ENCODE measurements at regions not wholly inside any gene's neighbourhood (a gene's known extent, or its start where the extent isn't known, plus 50 kb on each side); places are given as distances from the start of the nearest gene placed in this dataset.

DNA sequence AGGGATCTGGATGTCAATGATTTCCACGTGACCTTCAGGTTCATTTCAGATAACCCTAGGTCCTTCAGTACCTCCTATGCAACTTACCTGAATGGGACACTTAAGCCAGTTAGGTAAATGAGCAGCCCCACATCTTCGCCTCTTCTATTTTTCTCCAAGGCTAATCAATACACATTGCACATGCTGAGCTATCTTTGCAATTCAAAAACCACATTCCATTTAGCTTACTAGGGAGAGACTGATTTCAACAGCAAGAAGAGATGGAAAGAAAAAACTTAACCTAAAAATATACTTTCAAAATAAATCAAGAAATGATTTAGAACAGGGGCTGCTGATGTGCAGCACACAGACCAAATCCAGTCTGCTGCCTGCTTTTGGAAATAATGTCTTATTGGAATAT is 81.8 kb upstream of the CDCA7L start:
- in situ Hi-C loops (cut with MboI; ENCODE audit: low pct_unique_long_range_greater_than_20kb, low sequenced_read_pairs, unreplicated experiment) = no loop called here
- no peak for DNase-seq (ENCODE audit: low spot score)
- TF ChIP-seq, protein P1, sequence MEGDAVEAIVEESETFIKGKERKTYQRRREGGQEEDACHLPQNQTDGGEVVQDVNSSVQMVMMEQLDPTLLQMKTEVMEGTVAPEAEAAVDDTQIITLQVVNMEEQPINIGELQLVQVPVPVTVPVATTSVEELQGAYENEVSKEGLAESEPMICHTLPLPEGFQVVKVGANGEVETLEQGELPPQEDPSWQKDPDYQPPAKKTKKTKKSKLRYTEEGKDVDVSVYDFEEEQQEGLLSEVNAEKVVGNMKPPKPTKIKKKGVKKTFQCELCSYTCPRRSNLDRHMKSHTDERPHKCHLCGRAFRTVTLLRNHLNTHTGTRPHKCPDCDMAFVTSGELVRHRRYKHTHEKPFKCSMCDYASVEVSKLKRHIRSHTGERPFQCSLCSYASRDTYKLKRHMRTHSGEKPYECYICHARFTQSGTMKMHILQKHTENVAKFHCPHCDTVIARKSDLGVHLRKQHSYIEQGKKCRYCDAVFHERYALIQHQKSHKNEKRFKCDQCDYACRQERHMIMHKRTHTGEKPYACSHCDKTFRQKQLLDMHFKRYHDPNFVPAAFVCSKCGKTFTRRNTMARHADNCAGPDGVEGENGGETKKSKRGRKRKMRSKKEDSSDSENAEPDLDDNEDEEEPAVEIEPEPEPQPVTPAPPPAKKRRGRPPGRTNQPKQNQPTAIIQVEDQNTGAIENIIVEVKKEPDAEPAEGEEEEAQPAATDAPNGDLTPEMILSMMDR (IDR thresholded peaks at IDR 0.05; ENCODE audit: extremely low read depth, insufficient read depth, missing control alignments) = no peak

DNA sequence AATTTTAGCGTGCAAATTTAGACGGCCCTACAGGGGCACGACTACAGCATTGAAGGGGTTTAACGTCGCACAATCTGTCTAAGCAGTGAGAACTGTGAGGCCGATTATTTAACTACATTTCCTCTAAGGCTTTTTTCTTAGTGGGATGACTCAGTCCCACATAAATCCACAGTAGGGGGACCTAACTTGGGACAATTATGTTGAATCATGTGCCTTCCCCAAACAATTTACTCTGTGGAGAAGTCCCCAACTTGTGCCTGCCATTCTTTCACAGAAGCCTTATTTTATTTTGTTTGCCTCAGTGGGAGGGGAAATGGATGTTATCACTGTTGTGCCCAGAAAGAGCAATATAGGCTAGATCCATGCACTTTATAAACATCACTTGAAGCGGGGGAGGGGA is 80.3 kb upstream of the CDCA7L start:
- DNase-seq (ENCODE audit: low spot score) = no peak
- in situ Hi-C loops (cut with MboI; ENCODE audit: low pct_unique_long_range_greater_than_20kb, low sequenced_read_pairs, unreplicated experiment) = no loop called here
- TF ChIP-seq, protein P1 (IDR thresholded peaks at IDR 0.05; ENCODE audit: extremely low read depth, insufficient read depth, missing control alignments) = no peak

DNA sequence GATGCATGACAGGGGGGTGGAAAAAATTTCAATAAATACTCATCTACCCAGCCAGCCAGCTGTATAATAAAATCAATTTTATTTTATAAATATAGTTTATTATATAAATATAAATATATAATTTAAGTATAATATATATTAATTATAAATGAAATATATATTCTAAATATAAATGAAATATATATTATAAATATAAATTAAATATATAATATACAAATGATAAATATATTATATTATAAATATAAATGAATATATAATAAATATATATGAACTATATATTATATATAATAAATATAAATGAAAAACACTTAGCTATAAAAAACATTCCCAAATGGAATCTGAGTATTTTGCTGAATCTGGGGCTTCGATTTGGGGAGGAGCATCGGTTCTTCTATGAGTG is 79.4 kb upstream of the CDCA7L start:
- no peak for DNase-seq (ENCODE audit: low spot score)
- TF ChIP-seq, protein P1 (IDR thresholded peaks at IDR 0.05; ENCODE audit: extremely low read depth, insufficient read depth, missing control alignments) = no peak
- in situ Hi-C loops (cut with MboI; ENCODE audit: low pct_unique_long_range_greater_than_20kb, low sequenced_read_pairs, unreplicated experiment) = no loop called here

DNA sequence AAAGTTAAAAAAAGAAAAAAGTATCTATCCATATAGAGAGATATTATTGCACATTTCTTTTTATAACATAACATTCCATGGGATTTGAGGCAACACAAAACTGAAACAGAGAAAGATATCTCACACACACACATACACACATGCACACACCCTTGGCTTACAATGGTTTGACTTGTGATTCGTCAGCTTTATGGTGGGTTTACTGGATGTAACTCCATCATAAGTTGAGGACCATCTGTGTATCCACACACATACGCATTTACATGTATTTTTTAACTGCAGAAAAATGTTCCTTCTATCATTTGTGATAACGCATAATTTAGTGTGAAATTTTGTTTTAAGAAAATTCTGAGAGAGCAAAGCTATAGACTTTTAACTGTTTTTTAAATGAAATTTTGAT is 74.2 kb upstream of the CDCA7L start:
- in situ Hi-C loops (cut with MboI; ENCODE audit: low pct_unique_long_range_greater_than_20kb, low sequenced_read_pairs, unreplicated experiment) = loop anchor here (25.0 kb wide), 1 partner anchor 758 kb away; no protein-coding TSS in a partner anchor
- TF ChIP-seq, protein P1 (IDR thresholded peaks at IDR 0.05; ENCODE audit: extremely low read depth, insufficient read depth, missing control alignments) = no peak
- no peak for DNase-seq (ENCODE audit: low spot score)

DNA sequence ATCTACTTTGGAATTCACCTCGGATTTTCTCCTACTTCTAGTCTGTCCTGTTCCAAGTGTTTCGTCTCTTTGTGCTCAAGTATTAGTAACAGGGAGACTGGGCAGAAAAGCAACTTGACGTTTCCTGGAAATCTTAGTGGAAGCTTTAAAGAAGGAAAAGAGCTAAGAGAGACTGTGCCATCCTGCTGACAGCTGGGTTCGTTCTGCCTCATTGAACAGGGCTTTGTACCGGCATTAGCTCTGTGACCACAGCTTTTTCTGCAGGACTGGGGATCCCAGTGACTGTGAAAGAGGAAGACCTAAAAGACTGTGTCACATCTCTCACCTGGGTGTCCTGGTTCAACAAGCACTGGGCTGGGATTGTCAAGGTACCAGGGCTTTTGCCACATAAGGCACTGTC is 70.8 kb upstream of the CDCA7L start:
- DNase-seq (ENCODE audit: low spot score) = no peak
- in situ Hi-C loops (cut with MboI; ENCODE audit: low pct_unique_long_range_greater_than_20kb, low sequenced_read_pairs, unreplicated experiment) = loop anchor here (25.0 kb wide), 1 partner anchor 754 kb away; no protein-coding TSS in a partner anchor
- TF ChIP-seq, protein P1 (IDR thresholded peaks at IDR 0.05; ENCODE audit: extremely low read depth, insufficient read depth, missing control alignments) = no peak

DNA sequence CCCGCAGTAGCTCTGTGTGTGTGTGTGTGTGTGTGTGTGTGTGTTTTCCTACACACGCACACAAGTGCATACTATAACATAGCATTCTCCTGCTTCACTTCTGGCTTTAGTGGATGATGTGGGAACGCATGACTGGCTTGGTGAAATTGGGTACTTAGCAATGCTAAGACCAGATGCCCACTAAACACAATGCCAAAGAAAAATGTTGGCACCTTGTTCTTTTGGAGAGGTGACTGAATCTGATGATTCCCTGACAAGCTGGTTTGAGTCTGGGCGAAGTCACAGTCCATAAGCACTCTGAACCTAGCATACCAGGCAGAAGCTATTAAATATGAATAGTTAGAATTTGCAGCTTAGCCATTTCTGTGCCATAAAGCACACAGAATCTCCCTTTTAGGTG is 68.0 kb upstream of the CDCA7L start:
- TF ChIP-seq, protein P1 (IDR thresholded peaks at IDR 0.05; ENCODE audit: extremely low read depth, insufficient read depth, missing control alignments) = no peak
- DNase-seq (ENCODE audit: low spot score) = no peak
- in situ Hi-C loops (cut with MboI; ENCODE audit: low pct_unique_long_range_greater_than_20kb, low sequenced_read_pairs, unreplicated experiment) = loop anchor here (25.0 kb wide), 1 partner anchor 751 kb away; no protein-coding TSS in a partner anchor

DNA sequence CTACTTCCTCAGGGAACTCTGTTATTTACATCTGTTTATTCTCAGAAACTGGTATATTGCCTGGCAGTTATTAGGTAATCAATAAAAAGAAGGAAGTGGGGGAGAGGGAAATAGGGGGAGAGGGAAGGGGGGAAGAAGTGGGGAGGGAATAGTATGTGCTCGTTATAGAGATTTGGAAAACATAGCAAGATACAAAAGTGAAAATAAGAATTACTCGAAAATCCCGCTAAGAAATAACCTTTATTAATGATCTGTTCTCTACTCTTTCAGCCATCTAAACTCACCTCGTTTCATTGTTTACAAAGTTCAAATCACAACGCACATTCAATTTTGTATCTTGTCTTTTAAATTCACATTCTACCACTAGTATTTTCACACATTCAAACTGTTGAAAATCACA is 63.0 kb upstream of the CDCA7L start:
- in situ Hi-C loops (cut with MboI; ENCODE audit: low pct_unique_long_range_greater_than_20kb, low sequenced_read_pairs, unreplicated experiment) = loop anchor here (25.0 kb wide), 1 partner anchor 746 kb away; no protein-coding TSS in a partner anchor
- DNase-seq (ENCODE audit: low spot score) = no peak
- TF ChIP-seq, protein P1 (IDR thresholded peaks at IDR 0.05; ENCODE audit: extremely low read depth, insufficient read depth, missing control alignments) = no peak
